HCT116 (cell line): ENCODE measurements at regions not wholly inside any gene's neighbourhood (a gene's known extent, or its start where the extent isn't known, plus 50 kb on each side); places are given as distances from the start of the nearest gene placed in this dataset.

Experiments used
- ATAC-seq: fragments of 200-7000 bp; cut with Tn5 transposase; 2 replicates; pipeline ENCODE4 v1.9.1; 2020; ENCODE audit warnings: mild to moderate bottlenecking, moderate library complexity
- BruUV-seq: library from RNA; stranded (reverse); fragments of 400-500 nt; replicated peaks from 2 replicates; lab custom pipeline; 2021; lab: Mats Ljungman, UMichigan
- CTCF ChIA-PET: fragments of 300-600 bp; sonication (Branson Sonifier 250); formaldehyde crosslinking; loops from one replicate; lab custom pipeline; 2021; ENCODE audit warnings: antibody characterized with exemption; lab: Charles Lee
- POLR2A ChIA-PET: fragments of 300-600, 350-600 bp; sonication (Branson Sonifier 250); formaldehyde crosslinking; loops from one replicate; lab custom pipeline; 2021; ENCODE audit warnings: antibody characterized with exemption; lab: Charles Lee
- RAD21 ChIA-PET, 2 experiments: fragments of 300-600 bp; sonication (Branson Sonifier 250); formaldehyde crosslinking; loops; one replicate each; lab custom pipeline; 2023; ENCODE audit warnings: low total read pairs in 2 of 2; ENCODE audit not compliant: uncharacterized antibody in 2 of 2, unreplicated experiment in 2 of 2, low non-redundant PET in 1 of 2; lab: Charles Lee
- DNase-seq: peaks from one replicate; pipeline ENCODE4 v3.0.0-alpha.2; 2010; ENCODE audit warnings: low read depth, low spot score
- H2AFZ ChIP-seq: fragments of 200-600 bp; shearing (Covaris generic), sonication (generic); 2 replicates; pipeline ENCODE4 v1.6.1; 2017; ENCODE audit warnings: low read depth, mixed run types, mixed read lengths, antibody characterized with exemption, low read length; ENCODE audit not compliant: poor library complexity, severe bottlenecking
- H3K27ac ChIP-seq: 2 replicates; pipeline ENCODE4 v1.5.1; 2012; ENCODE audit warnings: low read depth, low read length
- H3K27me3 ChIP-seq: fragments of 200-600 bp; sonication (generic); 2 replicates; pipeline ENCODE4 v1.6.1; 2016; ENCODE audit warnings: mixed run types, low read length, mixed read lengths; ENCODE audit not compliant: insufficient read depth
- H3K36me3 ChIP-seq, 2 experiments: fragments of 200-500 bp in 1 of 2; fragments of 200-600 bp in 1 of 2; sonication (Bioruptor generic) in 1 of 2; sonication (generic) in 1 of 2; 2 replicates each; pipeline versions ENCODE4 v1.5.1 to v1.6.1; 2014 to 2016; ENCODE audit warnings: low read length in 2 of 2, inconsistent platforms in 1 of 2, mixed read lengths in 1 of 2, mixed run types in 1 of 2; ENCODE audit not compliant: insufficient read depth in 2 of 2, control insufficient read depth in 1 of 2
- H3K4me1 ChIP-seq, 2 experiments: fragments of 200-600 bp in 1 of 2; sonication (generic) in 1 of 2; 2 replicates each; pipeline versions ENCODE4 v1.5.1 to v1.6.1; 2012 to 2017; ENCODE audit warnings: low read length in 2 of 2, inconsistent platforms in 1 of 2, mild to moderate bottlenecking in 1 of 2, mixed read lengths in 1 of 2, mixed run types in 1 of 2, moderate library complexity in 1 of 2; ENCODE audit not compliant: insufficient read depth in 2 of 2, control insufficient read depth in 1 of 2
- H3K4me2 ChIP-seq: fragments of 200-600 bp; sonication (generic); 2 replicates; pipeline ENCODE4 v1.6.1; 2017; ENCODE audit warnings: mixed run types, low read length, mixed read lengths
- H3K4me3 ChIP-seq, 2 experiments: fragments of 200-600 bp in 1 of 2; sonication (generic) in 1 of 2; replicated peaks in 1 of 2; 2 replicates each; pipeline ENCODE4 v1.5.1; 2011 to 2016; ENCODE audit warnings: low read length in 2 of 2, control low read depth in 1 of 2, low read depth in 1 of 2, mild to moderate bottlenecking in 1 of 2, mixed read lengths in 1 of 2, mixed run types in 1 of 2
- H3K79me2 ChIP-seq: fragments of 200-600 bp; sonication (generic); 2 replicates; pipeline ENCODE4 v1.6.1; 2017; ENCODE audit warnings: mild to moderate bottlenecking, mixed run types, low read length, moderate library complexity, mixed read lengths; ENCODE audit not compliant: insufficient read depth
- H3K9ac ChIP-seq: fragments of 200-600 bp; sonication (generic); 2 replicates; pipeline ENCODE4 v1.6.1; 2016; ENCODE audit warnings: low read length, mixed read lengths
- H3K9me2 ChIP-seq: fragments of 200-600 bp; sonication (generic), shearing (Covaris generic); 2 replicates; pipeline ENCODE4 v1.6.1; 2017; ENCODE audit warnings: mixed run types, mild to moderate bottlenecking, moderate library complexity; ENCODE audit not compliant: insufficient read depth
- H3K9me3 ChIP-seq, 2 experiments: fragments of 200-500 bp in 1 of 2; fragments of 200-600 bp in 1 of 2; sonication (Bioruptor generic) in 1 of 2; sonication (generic) in 1 of 2; 2 replicates each; pipeline ENCODE4 v1.6.1; 2014 to 2017; ENCODE audit warnings: low read length in 2 of 2, mixed read lengths in 2 of 2, inconsistent platforms in 1 of 2, low read depth in 1 of 2, mild to moderate bottlenecking in 1 of 2, mixed run types in 1 of 2, moderate library complexity in 1 of 2; ENCODE audit not compliant: control insufficient read depth in 1 of 2, insufficient read depth in 1 of 2
- H4K20me1 ChIP-seq: fragments of 200-600 bp; sonication (generic), shearing (Covaris generic); 2 replicates; pipeline ENCODE4 v1.6.1; 2017; ENCODE audit warnings: mixed run types, mild to moderate bottlenecking, moderate library complexity; ENCODE audit not compliant: insufficient read depth
- CEBPB ChIP-seq: IDR thresholded peaks from 2 replicates; pipeline ENCODE4 v1.6.1; 2012; ENCODE audit warnings: low read depth
- EGR1 ChIP-seq: IDR thresholded peaks from 2 replicates; pipeline ENCODE4 v1.6.1; 2012; ENCODE audit warnings: low read depth
- ELF1 ChIP-seq: IDR thresholded peaks from 2 replicates; pipeline ENCODE4 v1.6.1; 2012; ENCODE audit warnings: low read depth, borderline replicate concordance
- EZH2 ChIP-seq: fragments of 200-600 bp; sonication (generic); IDR thresholded peaks from 2 replicates; pipeline ENCODE4 v1.6.1; 2017; ENCODE audit warnings: antibody characterized with exemption, mixed run types
- FOSL1 ChIP-seq: IDR thresholded peaks from 2 replicates; pipeline ENCODE4 v1.6.1; 2012; ENCODE audit warnings: low read depth
- JUND ChIP-seq: IDR thresholded peaks from 2 replicates; pipeline ENCODE4 v1.6.1; 2012
- POLR2A ChIP-seq: IDR thresholded peaks from 2 replicates; pipeline ENCODE4 v1.7.0; 2011; ENCODE audit warnings: borderline replicate concordance; ENCODE audit not compliant: insufficient read depth, insufficient read length; ENCODE audit errors: extremely low read depth
- POLR2AphosphoS5 ChIP-seq: IDR thresholded peaks from 2 replicates; pipeline ENCODE4 v1.6.1; 2011; ENCODE audit warnings: mild to moderate bottlenecking, low read depth, low read length, moderate library complexity
- RAD21 ChIP-seq: IDR thresholded peaks from 2 replicates; pipeline ENCODE4 v1.6.1; 2012; ENCODE audit warnings: low read depth, mild to moderate bottlenecking
- SIN3A ChIP-seq: IDR thresholded peaks from 2 replicates; pipeline ENCODE4 v1.6.1; 2012; ENCODE audit warnings: low read depth
- SP1 ChIP-seq: IDR thresholded peaks from 2 replicates; pipeline ENCODE4 v1.6.1; 2012; ENCODE audit warnings: low read depth
- SRF ChIP-seq: IDR thresholded peaks from 2 replicates; pipeline ENCODE4 v1.6.1; 2012; ENCODE audit warnings: low read depth
- TCF7L2 ChIP-seq: IDR thresholded peaks from 2 replicates; pipeline ENCODE4 v1.7.0; 2011; ENCODE audit warnings: borderline replicate concordance, inconsistent platforms; ENCODE audit not compliant: insufficient read depth, insufficient read length; ENCODE audit errors: extremely low read depth
- ZFX ChIP-seq: fragments of 450-650 bp; IDR thresholded peaks from 2 replicates; pipeline ENCODE4 v1.6.1; 2017
- ZNF274 ChIP-seq: fragments of 200-500 bp; sonication (Bioruptor generic); IDR thresholded peaks from 2 replicates; pipeline ENCODE4 v1.6.1; 2014; ENCODE audit warnings: mild to moderate bottlenecking, low read depth, low read length, inconsistent platforms
- intact Hi-C: fragments of 100-400 bp; cut with micrococcal nuclease; formaldehyde crosslinking; loops from 2 replicates; pipeline ENCODE4 v1.10.0; 2022
- TF ChIP-seq, protein P1 (sequence below), 3 experiments: fragments of 200-600 bp in 1 of 3; sonication (generic) in 1 of 3; IDR thresholded peaks in 2 of 3; conservative IDR thresholded peaks in 1 of 3; 2 replicates each; pipeline ENCODE4 v1.5.1; 2012 to 2017; ENCODE audit warnings: low read depth in 2 of 3, low read length in 2 of 3, antibody characterized with exemption in 1 of 3, borderline replicate concordance in 1 of 3, control low read depth in 1 of 3, mild to moderate bottlenecking in 1 of 3, mixed read lengths in 1 of 3, mixed run types in 1 of 3, moderate library complexity in 1 of 3; ENCODE audit not compliant: insufficient read depth in 1 of 3
- TF ChIP-seq, protein P2 (sequence below): IDR thresholded peaks from 2 replicates; pipeline ENCODE4 v1.6.1; 2011; ENCODE audit warnings: mild to moderate bottlenecking, low read length, moderate library complexity; ENCODE audit not compliant: insufficient replicate concordance; ENCODE audit errors: extremely low read depth
- TF ChIP-seq, protein P3 (sequence below): IDR thresholded peaks from 2 replicates; pipeline ENCODE4 v1.6.1; 2012

DNA sequence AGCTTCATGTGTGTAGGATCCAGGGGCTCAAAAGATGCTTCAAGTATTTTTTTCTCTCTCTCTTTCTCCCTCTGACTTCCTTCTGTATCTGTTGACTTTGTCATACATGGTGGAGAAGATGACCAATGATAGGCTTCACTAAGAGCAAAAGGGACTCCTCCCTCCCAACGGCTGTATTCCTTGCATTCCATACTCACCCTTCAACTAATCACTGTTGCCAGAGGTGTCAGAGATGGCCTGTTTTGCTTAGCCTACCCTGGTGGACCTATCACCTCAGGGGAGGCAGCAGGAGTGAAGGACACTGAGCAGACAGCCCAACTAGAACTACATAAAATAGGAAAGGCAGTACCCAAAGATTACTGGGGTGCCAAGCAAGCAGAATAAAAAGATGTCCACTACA is 62.2 kb upstream of the C1QTNF7 start:
- CTCF ChIA-PET = no interaction called here
- H3K27ac ChIP-seq = no peak overlapping the region
- TF ChIP-seq SIN3A (no peak), SP1 (no peak), EGR1 (no peak), JUND (no peak), SRF (no peak), POLR2A (no peak), POLR2AphosphoS5 (no peak), FOSL1 (no peak), ZNF274 (no peak), EZH2 (no peak), TCF7L2 (no peak), ZFX (no peak), CEBPB (no peak), ELF1 (no peak), RAD21 (no peak)
- TF ChIP-seq, protein P1, sequence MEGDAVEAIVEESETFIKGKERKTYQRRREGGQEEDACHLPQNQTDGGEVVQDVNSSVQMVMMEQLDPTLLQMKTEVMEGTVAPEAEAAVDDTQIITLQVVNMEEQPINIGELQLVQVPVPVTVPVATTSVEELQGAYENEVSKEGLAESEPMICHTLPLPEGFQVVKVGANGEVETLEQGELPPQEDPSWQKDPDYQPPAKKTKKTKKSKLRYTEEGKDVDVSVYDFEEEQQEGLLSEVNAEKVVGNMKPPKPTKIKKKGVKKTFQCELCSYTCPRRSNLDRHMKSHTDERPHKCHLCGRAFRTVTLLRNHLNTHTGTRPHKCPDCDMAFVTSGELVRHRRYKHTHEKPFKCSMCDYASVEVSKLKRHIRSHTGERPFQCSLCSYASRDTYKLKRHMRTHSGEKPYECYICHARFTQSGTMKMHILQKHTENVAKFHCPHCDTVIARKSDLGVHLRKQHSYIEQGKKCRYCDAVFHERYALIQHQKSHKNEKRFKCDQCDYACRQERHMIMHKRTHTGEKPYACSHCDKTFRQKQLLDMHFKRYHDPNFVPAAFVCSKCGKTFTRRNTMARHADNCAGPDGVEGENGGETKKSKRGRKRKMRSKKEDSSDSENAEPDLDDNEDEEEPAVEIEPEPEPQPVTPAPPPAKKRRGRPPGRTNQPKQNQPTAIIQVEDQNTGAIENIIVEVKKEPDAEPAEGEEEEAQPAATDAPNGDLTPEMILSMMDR (IDR thresholded peaks at IDR 0.05 in 2 of 3, conservative IDR thresholded peaks at IDR 0.05 in 1 of 3; ENCODE audit: borderline replicate concordance in 1 of 3, insufficient read depth in 1 of 3, low read depth in 2 of 3, low read length in 2 of 3) = no peak
- TF ChIP-seq, protein P2, sequence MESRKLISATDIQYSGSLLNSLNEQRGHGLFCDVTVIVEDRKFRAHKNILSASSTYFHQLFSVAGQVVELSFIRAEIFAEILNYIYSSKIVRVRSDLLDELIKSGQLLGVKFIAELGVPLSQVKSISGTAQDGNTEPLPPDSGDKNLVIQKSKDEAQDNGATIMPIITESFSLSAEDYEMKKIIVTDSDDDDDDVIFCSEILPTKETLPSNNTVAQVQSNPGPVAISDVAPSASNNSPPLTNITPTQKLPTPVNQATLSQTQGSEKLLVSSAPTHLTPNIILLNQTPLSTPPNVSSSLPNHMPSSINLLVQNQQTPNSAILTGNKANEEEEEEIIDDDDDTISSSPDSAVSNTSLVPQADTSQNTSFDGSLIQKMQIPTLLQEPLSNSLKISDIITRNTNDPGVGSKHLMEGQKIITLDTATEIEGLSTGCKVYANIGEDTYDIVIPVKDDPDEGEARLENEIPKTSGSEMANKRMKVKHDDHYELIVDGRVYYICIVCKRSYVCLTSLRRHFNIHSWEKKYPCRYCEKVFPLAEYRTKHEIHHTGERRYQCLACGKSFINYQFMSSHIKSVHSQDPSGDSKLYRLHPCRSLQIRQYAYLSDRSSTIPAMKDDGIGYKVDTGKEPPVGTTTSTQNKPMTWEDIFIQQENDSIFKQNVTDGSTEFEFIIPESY = no peak
- TF ChIP-seq, protein P3, sequence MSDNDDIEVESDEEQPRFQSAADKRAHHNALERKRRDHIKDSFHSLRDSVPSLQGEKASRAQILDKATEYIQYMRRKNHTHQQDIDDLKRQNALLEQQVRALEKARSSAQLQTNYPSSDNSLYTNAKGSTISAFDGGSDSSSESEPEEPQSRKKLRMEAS = no peak
- TF ChIP-seq, all 23 proteins: peak for 0
- H4K20me1 ChIP-seq = no peaks in the 10 kb centered on the region
- no peaks in the 10 kb centered on the region for H3K9me2 ChIP-seq
- H3K4me2 ChIP-seq = no peak overlapping the region
- H2AFZ ChIP-seq = no peak overlapping the region
- no peaks in the 10 kb centered on the region for H3K36me3 ChIP-seq
- ChIA-PET POLR2A (no interaction called here), RAD21 (no interaction called here)
- H3K9ac ChIP-seq = no peak overlapping the region
- intact Hi-C loops = no loop called here
- no TSS peak for BruUV-seq
- ATAC-seq (no peak), DNase-seq (no peak)
- H3K79me2 ChIP-seq = no peaks in the 10 kb centered on the region
- no peak overlapping the region for H3K4me3 ChIP-seq
- 0 out of 2 replicates have a peak, but pooled peaks cover 7% of the 10 kb centered on the region for H3K27me3 ChIP-seq
- H3K9me3 ChIP-seq = no peaks in the 10 kb centered on the region
- H3K4me1 ChIP-seq = no peaks in the 10 kb centered on the region
